Caco-2 (cell line): ENCODE measurements at regions not wholly inside any gene's neighbourhood (a gene's known extent, or its start where the extent isn't known, plus 50 kb on each side); places are given as distances from the start of the nearest gene placed in this dataset.

ENCODE experiments used
- BruUV-seq: library from RNA; stranded (reverse); fragments of 400-500 nt; replicated peaks from 2 replicates; lab custom pipeline; 2021; lab: Mats Ljungman, UMichigan
- CTCF ChIA-PET: fragments of 300-600 bp; sonication (Branson Sonifier 250); formaldehyde crosslinking; loops from one replicate; lab custom pipeline; 2022; ENCODE audit warnings: antibody characterized with exemption; lab: Charles Lee
- POLR2A ChIA-PET: fragments of 300-600 bp; sonication (Branson Sonifier 250); formaldehyde crosslinking; loops from one replicate; lab custom pipeline; 2022; ENCODE audit warnings: antibody characterized with exemption; lab: Charles Lee
- DNase-seq, 2 experiments: peaks; one replicate each; pipeline versions ENCODE4 v3.0.0 to v3.0.0-alpha.2; 2020 to 2022
- H3K27me3 ChIP-seq: replicated peaks from 2 replicates; pipeline ENCODE4 v1.6.0; 2011; ENCODE audit warnings: low read length; ENCODE audit not compliant: control insufficient read depth, insufficient read depth
- H3K36me3 ChIP-seq: 2 replicates; pipeline ENCODE4 v1.5.1; 2011; ENCODE audit warnings: low read length; ENCODE audit not compliant: control insufficient read depth, insufficient read depth
- H3K4me1 ChIP-seq: fragments of 250-450 bp; sonication (Bioruptor Pico); 2 replicates; pipeline ENCODE4 v1.5.1; 2020; ENCODE audit warnings: mild to moderate bottlenecking
- H3K4me3 ChIP-seq: 2 replicates; pipeline ENCODE4 v1.5.1; 2011; ENCODE audit warnings: low read depth, mild to moderate bottlenecking, control low read depth, low read length
- H3K9me3 ChIP-seq: fragments of 250-450 bp; sonication (Bioruptor Pico); 2 replicates; pipeline ENCODE4 v1.5.1; 2020; ENCODE audit warnings: mild to moderate bottlenecking, moderate library complexity
- H3K27ac Mint-ChIP-seq: one replicate; pipeline ENCODE4 v1.8.0; 2022; ENCODE audit warnings: mixed read lengths; ENCODE audit not compliant: unreplicated experiment
- H3K27me3 Mint-ChIP-seq: one replicate; pipeline ENCODE4 v1.8.0; 2022; ENCODE audit warnings: mixed read lengths; ENCODE audit not compliant: insufficient read depth, unreplicated experiment
- H3K36me3 Mint-ChIP-seq: one replicate; pipeline ENCODE4 v1.8.0; 2022; ENCODE audit warnings: mild to moderate bottlenecking, mixed read lengths; ENCODE audit not compliant: insufficient read depth, unreplicated experiment
- H3K4me1 Mint-ChIP-seq: one replicate; pipeline ENCODE4 v1.8.0; 2022; ENCODE audit warnings: low read depth, mixed read lengths; ENCODE audit not compliant: unreplicated experiment
- H3K4me3 Mint-ChIP-seq: one replicate; pipeline ENCODE4 v1.8.0; 2022; ENCODE audit warnings: mild to moderate bottlenecking, moderate library complexity, mixed read lengths; ENCODE audit not compliant: unreplicated experiment
- H3K9me3 Mint-ChIP-seq: one replicate; pipeline ENCODE4 v1.8.0; 2022; ENCODE audit warnings: mixed read lengths; ENCODE audit not compliant: unreplicated experiment
- intact Hi-C: fragments of 100-400 bp; cut with micrococcal nuclease; formaldehyde crosslinking; loops from one replicate; pipeline ENCODE4 v1.10.0; 2022; ENCODE audit not compliant: unreplicated experiment
- TF ChIP-seq, protein P1 (sequence below), 2 experiments: fragments of 200-600 bp in 1 of 2; IDR thresholded peaks; 1 replicate in 1 of 2; 2 replicates in 1 of 2; pipeline versions ENCODE4 v1.5.1 to v1.8.0; 2011 to 2022; ENCODE audit warnings: antibody characterized with exemption in 1 of 2, control low read depth in 1 of 2, inconsistent platforms in 1 of 2, low read depth in 1 of 2, low read length in 1 of 2, mild to moderate bottlenecking in 1 of 2, moderate library complexity in 1 of 2; ENCODE audit not compliant: insufficient read depth in 1 of 2, severe bottlenecking in 1 of 2, unreplicated experiment in 1 of 2

DNA sequence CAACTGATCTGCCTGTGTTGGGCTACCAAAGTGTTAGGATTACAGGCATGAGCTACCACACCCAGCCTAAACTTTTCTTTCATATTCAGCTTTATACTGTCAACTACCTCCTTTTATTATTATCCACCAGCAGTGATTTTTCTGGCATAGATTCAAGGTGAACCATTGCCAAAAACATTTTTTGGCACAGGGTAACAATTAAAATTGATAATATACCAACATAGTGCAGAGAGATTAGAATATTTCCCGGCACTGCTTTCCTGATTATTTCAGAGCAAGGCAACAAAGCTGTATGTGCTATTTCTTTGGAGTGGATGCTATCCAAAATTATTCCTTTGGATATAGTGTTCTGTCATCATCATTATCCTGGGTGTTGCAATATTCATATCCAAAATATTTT, 781.6 kb upstream of the SOX9 start:
- Mint-ChIP-seq H3K9me3 (no peaks in the 10 kb centered on the region), H3K4me3 (no peak overlapping the region), H3K36me3 (no peaks in the 10 kb centered on the region), H3K27me3 (peaks cover 8% of the 10 kb centered on the region), H3K27ac (no peak overlapping the region), H3K4me1 (no peaks in the 10 kb centered on the region)
- no peak overlapping the region for H3K4me3 ChIP-seq
- TF ChIP-seq, protein P1, sequence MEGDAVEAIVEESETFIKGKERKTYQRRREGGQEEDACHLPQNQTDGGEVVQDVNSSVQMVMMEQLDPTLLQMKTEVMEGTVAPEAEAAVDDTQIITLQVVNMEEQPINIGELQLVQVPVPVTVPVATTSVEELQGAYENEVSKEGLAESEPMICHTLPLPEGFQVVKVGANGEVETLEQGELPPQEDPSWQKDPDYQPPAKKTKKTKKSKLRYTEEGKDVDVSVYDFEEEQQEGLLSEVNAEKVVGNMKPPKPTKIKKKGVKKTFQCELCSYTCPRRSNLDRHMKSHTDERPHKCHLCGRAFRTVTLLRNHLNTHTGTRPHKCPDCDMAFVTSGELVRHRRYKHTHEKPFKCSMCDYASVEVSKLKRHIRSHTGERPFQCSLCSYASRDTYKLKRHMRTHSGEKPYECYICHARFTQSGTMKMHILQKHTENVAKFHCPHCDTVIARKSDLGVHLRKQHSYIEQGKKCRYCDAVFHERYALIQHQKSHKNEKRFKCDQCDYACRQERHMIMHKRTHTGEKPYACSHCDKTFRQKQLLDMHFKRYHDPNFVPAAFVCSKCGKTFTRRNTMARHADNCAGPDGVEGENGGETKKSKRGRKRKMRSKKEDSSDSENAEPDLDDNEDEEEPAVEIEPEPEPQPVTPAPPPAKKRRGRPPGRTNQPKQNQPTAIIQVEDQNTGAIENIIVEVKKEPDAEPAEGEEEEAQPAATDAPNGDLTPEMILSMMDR (IDR thresholded peaks at IDR 0.05; ENCODE audit: insufficient read depth in 1 of 2, low read depth in 1 of 2, low read length in 1 of 2, severe bottlenecking in 1 of 2, unreplicated experiment in 1 of 2) = no peak
- H3K9me3 ChIP-seq = no peaks in the 10 kb centered on the region
- BruUV-seq = no TSS peak
- ChIA-PET CTCF (no interaction called here), POLR2A (no interaction called here)
- H3K4me1 ChIP-seq = no peaks in the 10 kb centered on the region
- no peak for DNase-seq
- no peaks in the 10 kb centered on the region for H3K27me3 ChIP-seq
- H3K36me3 ChIP-seq = no peaks in the 10 kb centered on the region
- intact Hi-C loops = no loop called here

DNA sequence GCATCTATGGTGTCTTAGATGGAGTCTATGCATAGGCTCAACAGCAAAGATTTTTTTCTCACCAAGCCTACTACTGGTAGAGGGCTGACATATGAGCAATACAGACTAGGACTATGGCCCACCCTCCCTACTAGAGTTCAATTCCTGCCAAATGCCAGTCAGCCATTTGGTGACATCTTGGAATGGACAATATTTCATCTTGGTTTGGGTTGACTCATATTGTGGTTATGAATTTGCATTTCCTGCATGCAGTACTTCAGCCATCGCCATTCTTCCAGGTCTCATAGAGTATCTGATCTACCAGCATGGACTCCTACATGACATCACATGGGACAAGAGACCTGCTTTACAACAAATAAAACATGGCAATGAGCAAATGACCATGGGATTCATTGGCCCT, 778.1 kb upstream of the SOX9 start:
- no peaks in the 10 kb centered on the region for H3K4me1 Mint-ChIP-seq
- intact Hi-C loops = no loop called here
- H3K36me3 Mint-ChIP-seq = no peaks in the 10 kb centered on the region
- TF ChIP-seq, protein P1 (IDR thresholded peaks at IDR 0.05; ENCODE audit: insufficient read depth in 1 of 2, low read depth in 1 of 2, low read length in 1 of 2, severe bottlenecking in 1 of 2, unreplicated experiment in 1 of 2) = no peak
- H3K36me3 ChIP-seq = no peaks in the 10 kb centered on the region
- ChIA-PET POLR2A (no interaction called here), CTCF (no interaction called here)
- H3K4me1 ChIP-seq = peaks cover 4% of the 10 kb centered on the region; the same call in 1 of the 2 replicates
- no TSS peak for BruUV-seq
- no peak overlapping the region for H3K4me3 Mint-ChIP-seq
- H3K27ac Mint-ChIP-seq = no peak overlapping the region
- H3K4me3 ChIP-seq = no peak overlapping the region
- H3K9me3 Mint-ChIP-seq = no peaks in the 10 kb centered on the region
- no peak for DNase-seq
- peaks cover 3% of the 10 kb centered on the region for H3K27me3 Mint-ChIP-seq
- no peaks in the 10 kb centered on the region for H3K27me3 ChIP-seq
- H3K9me3 ChIP-seq = peaks cover 7% of the 10 kb centered on the region; the same call in 1 of the 2 replicates

DNA sequence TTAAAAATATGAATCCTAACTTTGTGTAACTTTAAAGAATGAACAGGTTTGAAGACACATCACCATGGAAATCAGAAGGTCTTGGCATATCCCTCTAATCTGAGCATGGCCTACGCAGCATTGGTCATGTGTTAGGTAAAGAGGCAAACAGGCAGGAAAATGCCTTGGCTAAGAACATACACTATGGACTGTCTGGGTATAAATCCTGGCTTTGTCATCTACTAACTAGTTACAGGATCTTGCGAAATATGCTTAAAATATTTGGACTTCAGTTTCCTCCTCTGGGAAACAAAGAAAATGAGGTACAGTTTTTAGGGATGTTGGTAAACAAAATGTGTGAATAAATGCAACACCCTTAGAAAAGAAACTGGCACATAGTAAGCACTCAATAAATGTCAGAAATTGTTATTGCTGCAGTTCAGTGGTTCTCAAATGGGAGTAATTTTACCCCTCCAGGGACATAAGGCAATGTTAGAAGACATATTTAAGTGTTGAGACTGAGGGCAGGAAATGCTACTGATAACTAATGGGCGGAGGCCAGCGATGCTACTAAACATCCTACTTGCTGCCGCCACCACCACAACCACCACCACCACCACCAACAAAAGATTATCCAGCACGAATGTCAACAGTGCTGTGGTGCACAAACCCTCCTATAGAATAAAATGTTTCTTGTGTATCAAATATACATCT, 770.8 kb upstream of the SOX9 start:
- Histone ChIP-seq H3K27me3 (no peaks in the 10 kb centered on the region), H3K4me3 (no peak overlapping the region), H3K36me3 (no peaks in the 10 kb centered on the region), H3K4me1 (peaks cover 4% of the 10 kb centered on the region; the same call in 1 of the 2 replicates), H3K9me3 (peaks cover 7% of the 10 kb centered on the region; the same call in 1 of the 2 replicates)
- CTCF ChIA-PET = no interaction called here
- no TSS peak for BruUV-seq
- Mint-ChIP-seq H3K4me3 (no peak overlapping the region), H3K36me3 (no peaks in the 10 kb centered on the region), H3K27me3 (no peaks in the 10 kb centered on the region), H3K27ac (no peak overlapping the region), H3K4me1 (no peaks in the 10 kb centered on the region), H3K9me3 (peaks cover 21% of the 10 kb centered on the region)
- POLR2A ChIA-PET = no interaction called here
- intact Hi-C loops = no loop called here
- TF ChIP-seq, protein P1 (IDR thresholded peaks at IDR 0.05; ENCODE audit: insufficient read depth in 1 of 2, low read depth in 1 of 2, low read length in 1 of 2, severe bottlenecking in 1 of 2, unreplicated experiment in 1 of 2) = no peak
- no peak for DNase-seq
